HepG2 (cell line): ENCODE measurements at regions not wholly inside any gene's neighbourhood (a gene's known extent, or its start where the extent isn't known, plus 50 kb on each side); places are given as distances from the start of the nearest gene placed in this dataset.

Experiments used
- ATAC-seq: fragments of 200-7000 bp; cut with Tn5 transposase; 3 replicates; pipeline ENCODE4 v1.9.1; 2020; ENCODE audit warnings: mild to moderate bottlenecking, moderate library complexity
- BruUV-seq: library from RNA; stranded (reverse); fragments of 400-500 nt; replicated peaks from 2 replicates; lab custom pipeline; 2021; lab: Mats Ljungman, UMichigan
- CTCF ChIA-PET: fragments of 300-600 bp; formaldehyde crosslinking; extraction: SDS; loops from one replicate; lab custom pipeline; 2021; ENCODE audit warnings: low total read pairs, inconsistent platforms, low intra/inter-chr PET ratio; lab: Yijun Ruan, JAX
- POLR2A ChIA-PET: fragments of 350-600 bp; sonication (Branson Sonifier 250); formaldehyde crosslinking; loops from one replicate; lab custom pipeline; 2020; ENCODE audit warnings: antibody characterized with exemption, inconsistent platforms; lab: Yijun Ruan, JAX
- DNase-seq: peaks from one replicate; pipeline ENCODE4 v3.0.0-alpha.2; 2015; ENCODE audit warnings: low spot score
- FAIRE-seq: peaks from 3 replicates; lab custom pipeline; 2011; peaks lifted over from hg19 to GRCh38; lab: Jason Lieb, UNC
- H2AFZ ChIP-seq: one replicate; pipeline ENCODE4 v1.6.1; 2011; ENCODE audit warnings: low read length, inconsistent platforms
- H3K27ac ChIP-seq: fragments of 300-600 bp; 3 replicates; pipeline ENCODE4 v1.8.0; 2011; ENCODE audit warnings: mixed run types, mild to moderate bottlenecking, mixed read lengths, low read length, inconsistent platforms; ENCODE audit not compliant: insufficient read depth; ENCODE audit errors: extremely low read length
- H3K27me3 ChIP-seq, 2 experiments: fragments of 200-600 bp in 1 of 2; 2 replicates in 1 of 2; 3 replicates in 1 of 2; pipeline versions ENCODE4 v1.6.0 to v1.8.0; 2011; ENCODE audit warnings: low read length in 2 of 2, mild to moderate bottlenecking in 2 of 2, moderate library complexity in 2 of 2, inconsistent platforms in 1 of 2; ENCODE audit not compliant: insufficient read depth in 2 of 2, control insufficient read depth in 1 of 2
- H3K36me3 ChIP-seq, 2 experiments: fragments of 200-600 bp in 1 of 2; replicated peaks in 1 of 2; 2 replicates in 1 of 2; 3 replicates in 1 of 2; pipeline versions ENCODE4 v1.5.1 to v1.8.0; 2011; ENCODE audit warnings: low read length in 2 of 2, inconsistent platforms in 1 of 2; ENCODE audit not compliant: insufficient read depth in 2 of 2, control insufficient read depth in 1 of 2
- H3K4me1 ChIP-seq: 2 replicates; pipeline ENCODE4 v1.5.1; 2012; ENCODE audit warnings: low read length, inconsistent platforms; ENCODE audit not compliant: insufficient read depth
- H3K4me2 ChIP-seq: 2 replicates; pipeline ENCODE4 v1.6.0; 2011; ENCODE audit warnings: low read depth, low read length, inconsistent platforms
- H3K4me3 ChIP-seq, 3 experiments: fragments of 200-600 bp in 1 of 3; sonication (generic), shearing (Covaris generic) in 1 of 3; replicated peaks in 1 of 3; 2 replicates each; pipeline ENCODE4 v1.5.1; 2011 to 2016; ENCODE audit warnings: low read length in 3 of 3, inconsistent platforms in 2 of 3, low read depth in 2 of 3, mild to moderate bottlenecking in 2 of 3, control low read depth in 1 of 3, mixed read lengths in 1 of 3; ENCODE audit not compliant: insufficient read depth in 1 of 3
- H3K79me2 ChIP-seq: one replicate; pipeline ENCODE4 v1.6.1; 2011; ENCODE audit warnings: low read length, inconsistent platforms; ENCODE audit not compliant: insufficient read depth
- H3K9ac ChIP-seq: 2 replicates; pipeline ENCODE4 v1.6.0; 2011; ENCODE audit warnings: mild to moderate bottlenecking, low read depth, low read length, inconsistent platforms; ENCODE audit not compliant: insufficient read depth
- H3K9me3 ChIP-seq: 2 replicates; pipeline ENCODE4 v1.5.1; 2012; ENCODE audit warnings: mild to moderate bottlenecking, low read length
- H4K20me1 ChIP-seq: 2 replicates; pipeline ENCODE4 v1.6.0; 2011; ENCODE audit warnings: inconsistent platforms, mild to moderate bottlenecking, low read length, moderate library complexity; ENCODE audit not compliant: insufficient read depth
- MTA3 ChIP-seq: sonication (generic); formaldehyde crosslinking; IDR thresholded peaks from 2 replicates; pipeline ENCODE4 v1.4.0; 2020; ENCODE audit warnings: missing genetic modification reagents
- NRL ChIP-seq: sonication (generic); formaldehyde crosslinking; IDR thresholded peaks from 2 replicates; pipeline ENCODE4 v1.5.0; 2020; ENCODE audit warnings: missing genetic modification reagents, mild to moderate bottlenecking, moderate library complexity, borderline replicate concordance
- RAD51 ChIP-seq: fragments of 450-650 bp; IDR thresholded peaks from 2 replicates; pipeline ENCODE4 v1.6.1; 2016; ENCODE audit warnings: borderline replicate concordance
- TBX3 ChIP-seq: fragments of 450-650 bp; IDR thresholded peaks from 2 replicates; pipeline ENCODE4 v1.6.1; 2017; ENCODE audit warnings: antibody characterized with exemption, mild to moderate bottlenecking, inconsistent platforms, borderline replicate concordance
- WGBS: methylation state at CpG from one replicate; pipeline ENCODE4 v1.1.6; 2017; ENCODE audit warnings: low lambda C conversion rate; 5-methylcytosine and 5-hydroxymethylcytosine counted together
- in situ Hi-C: cut with HindIII; loops from 2 replicates; pipeline ENCODE4 v1.10.0; 2017; ENCODE audit warnings: low pct_unique_long_range_greater_than_20kb; ENCODE audit not compliant: extremely low pct_ligation_motif_present
- intact Hi-C: fragments of 100-400 bp; cut with micrococcal nuclease; formaldehyde crosslinking; loops from one replicate; pipeline ENCODE4 v1.10.0; 2022; ENCODE audit not compliant: unreplicated experiment
- TF ChIP-seq, protein P1 (sequence below): IDR thresholded peaks from 2 replicates; pipeline ENCODE4 v1.6.1; 2016; ENCODE audit warnings: mild to moderate bottlenecking, missing biosample characterization, missing genetic modification reagents
- TF ChIP-seq, protein P2 (sequence below), 2 experiments: sonication (generic) in 1 of 2; formaldehyde crosslinking in 1 of 2; IDR thresholded peaks; 2 replicates each; pipeline versions ENCODE4 v1.5.1 to v1.6.1; 2011 to 2020; ENCODE audit warnings: borderline replicate concordance in 1 of 2, low read depth in 1 of 2, low read length in 1 of 2, mild to moderate bottlenecking in 1 of 2, missing genetic modification reagents in 1 of 2, moderate library complexity in 1 of 2

DNA sequence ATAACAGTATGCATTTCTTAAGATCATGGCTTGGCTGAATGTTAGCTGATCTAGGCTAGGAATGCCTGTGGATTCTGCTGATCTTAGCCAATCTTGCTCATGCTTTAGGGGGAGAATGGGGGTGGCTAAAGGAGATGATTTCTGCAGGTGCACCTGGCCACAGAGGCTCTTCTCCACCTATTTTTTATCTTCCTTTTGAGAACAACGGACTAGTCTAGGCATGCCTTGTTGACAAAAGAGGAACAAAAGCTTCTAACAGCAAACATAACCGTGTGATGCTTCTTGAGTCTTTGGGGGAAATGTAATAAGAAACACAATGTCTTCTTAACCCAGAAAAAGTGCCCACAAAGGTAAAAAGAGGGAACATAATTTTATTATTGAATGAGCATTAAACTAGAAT is 743.5 kb downstream of the ARAP2 start (continued):
- TF ChIP-seq, protein P1, sequence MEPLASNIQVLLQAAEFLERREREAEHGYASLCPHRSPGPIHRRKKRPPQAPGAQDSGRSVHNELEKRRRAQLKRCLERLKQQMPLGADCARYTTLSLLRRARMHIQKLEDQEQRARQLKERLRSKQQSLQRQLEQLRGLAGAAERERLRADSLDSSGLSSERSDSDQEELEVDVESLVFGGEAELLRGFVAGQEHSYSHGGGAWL: no peak
- TF ChIP-seq NRL (CRISPR knock-in tag): no peak

DNA sequence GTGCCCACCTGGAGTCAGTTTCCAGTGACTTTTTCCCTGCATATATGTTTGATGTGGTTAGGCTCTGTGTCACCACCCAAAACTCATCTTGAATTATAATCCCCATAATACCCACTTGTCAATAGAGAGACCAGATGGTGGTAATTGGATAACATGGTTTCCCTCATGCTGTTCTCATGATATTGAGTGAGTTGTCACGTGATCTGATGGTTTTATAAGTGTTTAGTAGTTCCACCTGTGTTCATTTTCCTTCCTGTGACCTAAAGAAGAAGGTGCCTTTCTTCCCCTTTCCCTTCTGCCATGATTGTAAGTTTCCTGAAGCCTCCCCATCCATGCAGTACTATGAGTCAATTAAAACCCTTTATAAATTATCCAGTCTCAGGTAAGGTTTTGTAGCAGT is 740.9 kb downstream of the ARAP2 start:
- Histone ChIP-seq H2AFZ (no peak overlapping the region), H4K20me1 (no peaks in the 10 kb centered on the region), H3K4me3 (no peak overlapping the region), H3K4me1 (no peaks in the 10 kb centered on the region), H3K27ac (no peak overlapping the region), H3K9me3 (no peaks in the 10 kb centered on the region), H3K36me3 (no peaks in the 10 kb centered on the region), H3K27me3 (no peaks in the 10 kb centered on the region)
- CTCF ChIA-PET: no interaction called here
- no peak for TF ChIP-seq TBX3
- TF ChIP-seq, protein P2, sequence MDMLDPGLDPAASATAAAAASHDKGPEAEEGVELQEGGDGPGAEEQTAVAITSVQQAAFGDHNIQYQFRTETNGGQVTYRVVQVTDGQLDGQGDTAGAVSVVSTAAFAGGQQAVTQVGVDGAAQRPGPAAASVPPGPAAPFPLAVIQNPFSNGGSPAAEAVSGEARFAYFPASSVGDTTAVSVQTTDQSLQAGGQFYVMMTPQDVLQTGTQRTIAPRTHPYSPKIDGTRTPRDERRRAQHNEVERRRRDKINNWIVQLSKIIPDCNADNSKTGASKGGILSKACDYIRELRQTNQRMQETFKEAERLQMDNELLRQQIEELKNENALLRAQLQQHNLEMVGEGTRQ (IDR thresholded peaks at IDR 0.05; ENCODE audit: low read depth, low read length): peak; percentile 35; the same call in 1 of the 2 replicates
- TF ChIP-seq, protein P2 (CRISPR knock-in tag; IDR thresholded peaks at IDR 0.05; ENCODE audit: borderline replicate concordance): no peak
- TF ChIP-seq RAD51: peak; percentile 65; the same call in 1 of the 2 replicates
- no peak for TF ChIP-seq MTA3 (CRISPR knock-in tag)
- TF ChIP-seq, all 625 proteins: peak for 2
- FAIRE-seq (no peak), DNase-seq (no peak), ATAC-seq (no peak)
- 0% methylated on average over 1 of the region's 1 CpG for WGBS
- Histone ChIP-seq H3K79me2 (no peaks in the 10 kb centered on the region), H3K4me2 (no peak overlapping the region), H3K9ac (no peak overlapping the region)
- intact Hi-C loops: no loop called here
- in situ Hi-C loops: no loop called here
- no TSS peak for BruUV-seq
- POLR2A ChIA-PET: no interaction called here
